H9 (cell line): ENCODE measurements at regions not wholly inside any gene's neighbourhood (a gene's known extent, or its start where the extent isn't known, plus 50 kb on each side); places are given as distances from the start of the nearest gene placed in this dataset.

ENCODE experiments used
- DNase-seq: peaks from one replicate; pipeline ENCODE4 v3.0.0-alpha.2; 2017
- H2AFZ ChIP-seq: one replicate; pipeline ENCODE4 v1.6.1; 2013; ENCODE audit warnings: mild to moderate bottlenecking, low read length, control low read depth, moderate library complexity
- H2AK5ac ChIP-seq: 2 replicates; pipeline ENCODE4 v1.6.1; 2013; ENCODE audit warnings: low read length, control low read depth, mixed read lengths; ENCODE audit not compliant: insufficient read length
- H2BK120ac ChIP-seq: one replicate; pipeline ENCODE4 v1.6.1; 2013; ENCODE audit warnings: low read depth, mild to moderate bottlenecking, low read length, control low read depth, inconsistent platforms; ENCODE audit not compliant: poor library complexity, severe bottlenecking
- H2BK12ac ChIP-seq: 2 replicates; pipeline ENCODE4 v1.6.1; 2013; ENCODE audit warnings: low read length, control low read depth, mixed read lengths, low read depth; ENCODE audit not compliant: insufficient read length
- H2BK15ac ChIP-seq: 2 replicates; pipeline ENCODE4 v1.6.1; 2013; ENCODE audit warnings: low read depth, low read length, control low read depth
- H2BK20ac ChIP-seq: one replicate; pipeline ENCODE4 v1.6.1; 2013; ENCODE audit warnings: low read depth, mild to moderate bottlenecking, low read length, control low read depth, inconsistent platforms; ENCODE audit not compliant: poor library complexity, severe bottlenecking
- H2BK5ac ChIP-seq: 2 replicates; pipeline ENCODE4 v1.6.1; 2013; ENCODE audit warnings: low read length, control low read depth, mixed read lengths; ENCODE audit not compliant: insufficient read length
- H3K14ac ChIP-seq: 2 replicates; pipeline ENCODE4 v1.6.1; 2013; ENCODE audit warnings: low read length, control low read depth; ENCODE audit not compliant: insufficient read depth
- H3K18ac ChIP-seq: 2 replicates; pipeline ENCODE4 v1.6.1; 2013; ENCODE audit warnings: low read depth, mild to moderate bottlenecking, mixed read lengths, low read length, control low read depth; ENCODE audit not compliant: insufficient read length
- H3K23ac ChIP-seq: 2 replicates; pipeline ENCODE4 v1.6.1; 2013; ENCODE audit warnings: low read length, control low read depth, mixed read lengths, low read depth; ENCODE audit not compliant: insufficient read length
- H3K23me2 ChIP-seq: 2 replicates; pipeline ENCODE4 v1.6.1; 2013; ENCODE audit warnings: low read depth, mild to moderate bottlenecking, mixed read lengths, low read length, control low read depth; ENCODE audit not compliant: insufficient read length, poor library complexity, severe bottlenecking
- H3K27ac ChIP-seq: 2 replicates; pipeline ENCODE4 v1.5.1; 2013; ENCODE audit warnings: low read length, control low read depth, mixed read lengths, low read depth; ENCODE audit not compliant: insufficient read length
- H3K27me3 ChIP-seq: 2 replicates; pipeline ENCODE4 v1.6.1; 2013; ENCODE audit warnings: low read length, control low read depth, inconsistent platforms; ENCODE audit not compliant: insufficient read depth
- H3K4ac ChIP-seq: 2 replicates; pipeline ENCODE4 v1.6.1; 2013; ENCODE audit warnings: low read depth, mild to moderate bottlenecking, control low read depth, inconsistent platforms, low read length, moderate library complexity
- H3K4me1 ChIP-seq: 2 replicates; pipeline ENCODE4 v1.6.1; 2013; ENCODE audit warnings: low read length, control low read depth, inconsistent platforms; ENCODE audit not compliant: insufficient read depth
- H3K4me2 ChIP-seq: 2 replicates; pipeline ENCODE4 v1.6.1; 2013; ENCODE audit warnings: low read length, control low read depth, mixed read lengths; ENCODE audit not compliant: insufficient read length, insufficient read depth
- H3K56ac ChIP-seq: 2 replicates; pipeline ENCODE4 v1.6.1; 2013; ENCODE audit warnings: low read depth, mild to moderate bottlenecking, mixed read lengths, low read length, control low read depth; ENCODE audit not compliant: insufficient read length
- H3K79me1 ChIP-seq: 2 replicates; pipeline ENCODE4 v1.6.1; 2013; ENCODE audit warnings: low read depth, mild to moderate bottlenecking, moderate library complexity, low read length, control low read depth, inconsistent platforms; ENCODE audit not compliant: insufficient read depth, poor library complexity, severe bottlenecking
- H3K79me2 ChIP-seq: 2 replicates; pipeline ENCODE4 v1.6.1; 2013; ENCODE audit warnings: low read length, control low read depth, inconsistent platforms; ENCODE audit not compliant: insufficient read depth
- H3K9ac ChIP-seq: 2 replicates; pipeline ENCODE4 v1.6.1; 2013; ENCODE audit warnings: low read length, control low read depth, mixed read lengths; ENCODE audit not compliant: insufficient read length; ENCODE audit errors: extremely low read depth
- H3K9me3 ChIP-seq: one replicate; pipeline ENCODE4 v1.6.1; 2013; ENCODE audit warnings: low read depth, low read length, inconsistent platforms; ENCODE audit not compliant: control insufficient read depth
- H3T11ph ChIP-seq: one replicate; pipeline ENCODE4 v1.6.1; 2013; ENCODE audit warnings: mild to moderate bottlenecking, low read length, control low read depth, inconsistent platforms
- H4K20me1 ChIP-seq: one replicate; pipeline ENCODE4 v1.6.1; 2013; ENCODE audit not compliant: control insufficient read depth, insufficient read length, insufficient read depth
- H4K5ac ChIP-seq: 2 replicates; pipeline ENCODE4 v1.6.1; 2013; ENCODE audit warnings: low read depth, mild to moderate bottlenecking, mixed read lengths, low read length, control low read depth; ENCODE audit not compliant: insufficient read length
- H4K8ac ChIP-seq: replicated peaks from 2 replicates; pipeline ENCODE4 v1.6.1; 2013; ENCODE audit warnings: low read length, control low read depth, mixed read lengths, low read depth; ENCODE audit not compliant: insufficient read length
- H4K91ac ChIP-seq: 2 replicates; pipeline ENCODE4 v1.6.1; 2013; ENCODE audit warnings: low read depth, mild to moderate bottlenecking, moderate library complexity, mixed read lengths, low read length, control low read depth; ENCODE audit not compliant: insufficient read length
- H3K27ac Mint-ChIP-seq, 3 experiments: 2 replicates in 2 of 3; 3 replicates in 1 of 3; pipeline ENCODE4 v1.8.0; 2020 to 2021; ENCODE audit warnings: mixed read lengths in 3 of 3, mild to moderate bottlenecking in 1 of 3, moderate library complexity in 1 of 3
- H3K27me3 Mint-ChIP-seq: 2 replicates; pipeline ENCODE4 v1.8.0; 2021; ENCODE audit warnings: low read depth, mild to moderate bottlenecking, moderate library complexity, mixed read lengths
- H3K36me3 Mint-ChIP-seq, 3 experiments: 2 replicates in 2 of 3; 3 replicates in 1 of 3; pipeline ENCODE4 v1.8.0; 2020 to 2021; ENCODE audit warnings: low read depth in 3 of 3, mixed read lengths in 3 of 3; ENCODE audit not compliant: insufficient read depth in 1 of 3
- H3K4me1 Mint-ChIP-seq, 2 experiments: 2 replicates each; pipeline ENCODE4 v1.8.0; 2020; ENCODE audit warnings: mixed read lengths in 2 of 2
- H3K4me3 Mint-ChIP-seq, 2 experiments: 2 replicates in 1 of 2; 3 replicates in 1 of 2; pipeline ENCODE4 v1.8.0; 2020 to 2021; ENCODE audit warnings: mild to moderate bottlenecking in 2 of 2, mixed read lengths in 2 of 2, moderate library complexity in 1 of 2
- H3K9me3 Mint-ChIP-seq, 2 experiments: 2 replicates in 1 of 2; 3 replicates in 1 of 2; pipeline ENCODE4 v1.8.0; 2020; ENCODE audit warnings: mild to moderate bottlenecking in 2 of 2, mixed read lengths in 2 of 2, moderate library complexity in 1 of 2
- CTCF ChIP-seq: fragments of 200-600 bp; sonication (generic); conservative IDR thresholded peaks from 3 replicates; pipeline ENCODE4 v1.8.0; 2021; ENCODE audit warnings: antibody characterized with exemption, mild to moderate bottlenecking
- WGBS: extraction: QIAGEN DNeasy Blood & Tissue Kit; methylation state at CpG from one replicate; pipeline ENCODE4 v1.1.7; 2013; ENCODE audit warnings: missing lambda C conversion rate, low lambda C conversion rate, mixed read lengths; ENCODE audit not compliant: insufficient read length; ENCODE audit errors: extremely low coverage; 5-methylcytosine and 5-hydroxymethylcytosine counted together

GRCh38 chr21:22795644-22796043 lies 1797.4 kb downstream of the NCAM2 start:
- Histone ChIP-seq H3K4me2 (no peak overlapping the region), H3K14ac (no peak overlapping the region), H2BK15ac (no peak overlapping the region), H2BK12ac (no peak overlapping the region), H2BK120ac (no peak overlapping the region), H4K20me1 (no peaks in the 10 kb centered on the region), H3K4me1 (no peaks in the 10 kb centered on the region), H3K9me3 (no peaks in the 10 kb centered on the region), H3K27me3 (no peaks in the 10 kb centered on the region), H3K23me2 (no peaks in the 10 kb centered on the region), H2BK20ac (no peak overlapping the region), H2BK5ac (no peak overlapping the region), H3K9ac (no peak overlapping the region), H3K23ac (no peak overlapping the region), H4K8ac (no peak overlapping the region), H3K27ac (no peak overlapping the region), H3T11ph (no peak overlapping the region), H2AK5ac (no peak overlapping the region), H3K4ac (no peak overlapping the region), H3K79me1 (no peaks in the 10 kb centered on the region), H3K18ac (no peak overlapping the region), H3K56ac (no peak overlapping the region), H4K5ac (no peak overlapping the region), H2AFZ (no peak overlapping the region), H4K91ac (no peak overlapping the region), H3K79me2 (no peaks in the 10 kb centered on the region)
- no CpG with 5 or more reads among the region's 4 CpGs for WGBS
- Mint-ChIP-seq H3K4me1 (no peaks in the 10 kb centered on the region), H3K9me3 (peaks cover 3% of the 10 kb centered on the region in 2 experiments; a peak in 3 of 5 replicates), H3K36me3 (no peaks in the 10 kb centered on the region; a peak in 2 of 7 replicates), H3K27ac (no peak overlapping the region), H3K27me3 (no peaks in the 10 kb centered on the region), H3K4me3 (no peak overlapping the region)
- DNase-seq = no peak
- TF ChIP-seq CTCF = no peak
